ENCODE measurements at regions not wholly inside any gene's neighbourhood (a gene's known extent, or its start where the extent isn't known, plus 50 kb on each side); places are given as distances from the start of the nearest gene placed in this dataset.
A peak's percentile ranks its signal among the peaks of the same experiment; 100 is the strongest.

- no peak overlapping the region for H3K23ac ChIP-seq (ENCODE audit: low read depth, low read length, poor library complexity)
- WGBS, 2 donors (ENCODE audit: extremely low coverage in 2 of 2, insufficient read length in 2 of 2, insufficient replicate concordance in 1 of 2): no CpG with 5 or more reads among the region's 21 CpGs
Observed at GRCh38 chr6:166687070-166687878, 60.2 kb upstream of the RPS6KA2 start.

GRCh38 chr6:166686317-166686716 is 59.3 kb upstream of the RPS6KA2 start:
- Histone ChIP-seq H2AFZ (ENCODE audit: low read length) (no peak overlapping the region), H3K4me3 (ENCODE audit: low read length in 2 of 2) (no peak overlapping the region), H2AK5ac (ENCODE audit: low read depth, low read length) (no peak overlapping the region), H3K18ac (ENCODE audit: low read length) (no peak overlapping the region), H3K4me1 (ENCODE audit: control insufficient read depth in 2 of 2, insufficient read depth in 1 of 2, low read depth in 1 of 2, low read length in 2 of 2) (peaks cover 14 to 22% of the 10 kb centered on the region in 2 donors), H3K27ac (replicated peaks; ENCODE audit: low read length) (no peak overlapping the region), H3K4ac (ENCODE audit: low read length) (no peak overlapping the region), H3K79me1 (ENCODE audit: low read depth, low read length) (no peaks in the 10 kb centered on the region), H2BK5ac (ENCODE audit: low read length) (no peak overlapping the region), H3K14ac (ENCODE audit: low read length) (no peak overlapping the region), H2BK12ac (ENCODE audit: low read length) (no peak overlapping the region), H3K9ac (ENCODE audit: low read depth, low read length, poor library complexity) (no peak overlapping the region), H2BK120ac (ENCODE audit: low read depth, low read length) (no peak overlapping the region), H3K36me3 (replicated peaks in 1 of 2; ENCODE audit: control insufficient read depth in 2 of 2, insufficient read depth in 2 of 2, low read length in 2 of 2) (no peaks in the 10 kb centered on the region), H4K8ac (ENCODE audit: low read depth, low read length) (no peak overlapping the region), H3K9me3 (replicated peaks in 1 of 2; ENCODE audit: control insufficient read depth in 2 of 2, insufficient read depth in 1 of 2, low read depth in 1 of 2, low read length in 2 of 2) (no peaks in the 10 kb centered on the region), H4K91ac (ENCODE audit: low read depth, low read length, poor library complexity) (no peak overlapping the region), H2BK15ac (ENCODE audit: low read length) (no peak overlapping the region), H3K4me2 (ENCODE audit: insufficient read depth, low read length, poor library complexity, severe bottlenecking) (no peak overlapping the region), H3K27me3 (ENCODE audit: control insufficient read depth in 3 of 3, insufficient read depth in 3 of 3, low read depth in 1 of 3, low read length in 3 of 3) (no peaks in the 10 kb centered on the region), H3K23ac (ENCODE audit: low read depth, low read length, poor library complexity) (no peak overlapping the region)
- WGBS, 2 donors (ENCODE audit: extremely low coverage in 2 of 2, insufficient read length in 2 of 2, insufficient replicate concordance in 1 of 2): no CpG with 5 or more reads among the region's 2 CpGs
- DNase-seq (ENCODE audit: low spot score): no peak

More at GRCh38 chr6:166687070-166687878, 60.2 kb upstream of the RPS6KA2 start:
- H3K36me3 ChIP-seq (replicated peaks in 1 of 2; ENCODE audit: control insufficient read depth in 2 of 2, insufficient read depth in 2 of 2, low read length in 2 of 2): no peaks in the 10 kb centered on the region
- H3K4me3 ChIP-seq (ENCODE audit: low read length in 2 of 2): no peak overlapping the region
- H3K18ac ChIP-seq (ENCODE audit: low read length): peak overlapping the region; percentile 91
- no peak overlapping the region for H3K27ac ChIP-seq (replicated peaks; ENCODE audit: low read length)
- H4K8ac ChIP-seq (ENCODE audit: low read depth, low read length): no peak overlapping the region
- no peaks in the 10 kb centered on the region for H3K27me3 ChIP-seq (ENCODE audit: control insufficient read depth in 3 of 3, insufficient read depth in 3 of 3, low read depth in 1 of 3, low read length in 3 of 3)
- no peak overlapping the region for H2BK15ac ChIP-seq (ENCODE audit: low read length)
- no peak overlapping the region for H2BK5ac ChIP-seq (ENCODE audit: low read length)
- H2BK12ac ChIP-seq (ENCODE audit: low read length): no peak overlapping the region
- peaks cover 14 to 20% of the 10 kb centered on the region in 2 donors for H3K4me1 ChIP-seq (ENCODE audit: control insufficient read depth in 2 of 2, insufficient read depth in 1 of 2, low read depth in 1 of 2, low read length in 2 of 2)
- H2AFZ ChIP-seq (ENCODE audit: low read length): peak overlapping the region; percentile 91
- H3K4me2 ChIP-seq (ENCODE audit: insufficient read depth, low read length, poor library complexity, severe bottlenecking): no peak overlapping the region
- no peaks in the 10 kb centered on the region for H3K79me1 ChIP-seq (ENCODE audit: low read depth, low read length)
- H4K91ac ChIP-seq (ENCODE audit: low read depth, low read length, poor library complexity): no peak overlapping the region
- no peaks in the 10 kb centered on the region for H3K9me3 ChIP-seq (replicated peaks in 1 of 2; ENCODE audit: control insufficient read depth in 2 of 2, insufficient read depth in 1 of 2, low read depth in 1 of 2, low read length in 2 of 2)
- H3K4ac ChIP-seq (ENCODE audit: low read length): peak overlapping the region; percentile 4
- no peak overlapping the region for H2BK120ac ChIP-seq (ENCODE audit: low read depth, low read length)
- no peak for DNase-seq (ENCODE audit: low spot score)
- H3K9ac ChIP-seq (ENCODE audit: low read depth, low read length, poor library complexity): no peak overlapping the region
- peak overlapping the region; percentile 47 for H2AK5ac ChIP-seq (ENCODE audit: low read depth, low read length)
- H3K14ac ChIP-seq (ENCODE audit: low read length): no peak overlapping the region

- Histone ChIP-seq H3K18ac (ENCODE audit: low read length) (no peak overlapping the region), H3K27ac (replicated peaks; ENCODE audit: low read length) (no peak overlapping the region), H3K4me2 (ENCODE audit: insufficient read depth, low read length, poor library complexity, severe bottlenecking) (no peak overlapping the region), H3K36me3 (replicated peaks in 1 of 2; ENCODE audit: control insufficient read depth in 2 of 2, insufficient read depth in 2 of 2, low read length in 2 of 2) (no peaks in the 10 kb centered on the region), H3K4me1 (ENCODE audit: control insufficient read depth in 2 of 2, insufficient read depth in 1 of 2, low read depth in 1 of 2, low read length in 2 of 2) (peaks cover 14 to 22% of the 10 kb centered on the region in 2 donors), H3K9ac (ENCODE audit: low read depth, low read length, poor library complexity) (no peak overlapping the region), H2BK5ac (ENCODE audit: low read length) (no peak overlapping the region), H2BK120ac (ENCODE audit: low read depth, low read length) (no peak overlapping the region), H3K14ac (ENCODE audit: low read length) (no peak overlapping the region), H4K91ac (ENCODE audit: low read depth, low read length, poor library complexity) (no peak overlapping the region), H2BK12ac (ENCODE audit: low read length) (no peak overlapping the region), H3K4ac (ENCODE audit: low read length) (no peak overlapping the region), H3K4me3 (ENCODE audit: low read length in 2 of 2) (no peak overlapping the region), H3K9me3 (replicated peaks in 1 of 2; ENCODE audit: control insufficient read depth in 2 of 2, insufficient read depth in 1 of 2, low read depth in 1 of 2, low read length in 2 of 2) (no peaks in the 10 kb centered on the region), H3K79me1 (ENCODE audit: low read depth, low read length) (no peaks in the 10 kb centered on the region), H2AK5ac (ENCODE audit: low read depth, low read length) (no peak overlapping the region), H3K27me3 (ENCODE audit: control insufficient read depth in 3 of 3, insufficient read depth in 3 of 3, low read depth in 1 of 3, low read length in 3 of 3) (no peaks in the 10 kb centered on the region), H2AFZ (ENCODE audit: low read length) (no peak overlapping the region), H4K8ac (ENCODE audit: low read depth, low read length) (no peak overlapping the region), H3K23ac (ENCODE audit: low read depth, low read length, poor library complexity) (no peak overlapping the region), H2BK15ac (ENCODE audit: low read length) (no peak overlapping the region)
- no peak for DNase-seq (ENCODE audit: low spot score)
- no CpG with 5 or more reads among the region's 8 CpGs for WGBS, 2 donors (ENCODE audit: extremely low coverage in 2 of 2, insufficient read length in 2 of 2, insufficient replicate concordance in 1 of 2)
Observed at GRCh38 chr6:166684866-166685265, 57.8 kb upstream of the RPS6KA2 start.

- Histone ChIP-seq H3K4me3 (ENCODE audit: low read length in 2 of 2) (no peak overlapping the region), H3K9ac (ENCODE audit: low read depth, low read length, poor library complexity) (no peak overlapping the region), H4K8ac (ENCODE audit: low read depth, low read length) (no peak overlapping the region), H3K18ac (ENCODE audit: low read length) (no peak overlapping the region), H3K9me3 (replicated peaks in 1 of 2; ENCODE audit: control insufficient read depth in 2 of 2, insufficient read depth in 1 of 2, low read depth in 1 of 2, low read length in 2 of 2) (no peaks in the 10 kb centered on the region), H2BK12ac (ENCODE audit: low read length) (no peak overlapping the region), H2AK5ac (ENCODE audit: low read depth, low read length) (no peak overlapping the region), H3K36me3 (replicated peaks in 1 of 2; ENCODE audit: control insufficient read depth in 2 of 2, insufficient read depth in 2 of 2, low read length in 2 of 2) (no peaks in the 10 kb centered on the region), H3K4me2 (ENCODE audit: insufficient read depth, low read length, poor library complexity, severe bottlenecking) (no peak overlapping the region), H3K4me1 (ENCODE audit: control insufficient read depth in 2 of 2, insufficient read depth in 1 of 2, low read depth in 1 of 2, low read length in 2 of 2) (peaks cover 14 to 22% of the 10 kb centered on the region in 2 donors), H3K23ac (ENCODE audit: low read depth, low read length, poor library complexity) (no peak overlapping the region), H3K79me1 (ENCODE audit: low read depth, low read length) (no peaks in the 10 kb centered on the region), H3K27ac (replicated peaks; ENCODE audit: low read length) (no peak overlapping the region), H2BK120ac (ENCODE audit: low read depth, low read length) (no peak overlapping the region), H2BK5ac (ENCODE audit: low read length) (no peak overlapping the region), H3K27me3 (ENCODE audit: control insufficient read depth in 3 of 3, insufficient read depth in 3 of 3, low read depth in 1 of 3, low read length in 3 of 3) (no peaks in the 10 kb centered on the region), H4K91ac (ENCODE audit: low read depth, low read length, poor library complexity) (no peak overlapping the region), H3K4ac (ENCODE audit: low read length) (no peak overlapping the region), H2AFZ (ENCODE audit: low read length) (no peak overlapping the region), H2BK15ac (ENCODE audit: low read length) (no peak overlapping the region), H3K14ac (ENCODE audit: low read length) (no peak overlapping the region)
- no CpG with 5 or more reads among the region's 4 CpGs for WGBS, 2 donors (ENCODE audit: extremely low coverage in 2 of 2, insufficient read length in 2 of 2, insufficient replicate concordance in 1 of 2)
- no peak for DNase-seq (ENCODE audit: low spot score)
Observed at GRCh38 chr6:166684170-166684569, 57.1 kb upstream of the RPS6KA2 start.
